ENCODE measurements at regions not wholly inside any gene's neighbourhood (a gene's known extent, or its start where the extent isn't known, plus 50 kb on each side); places are given as distances from the start of the nearest gene placed in this dataset.

- Histone ChIP-seq H3K9me3 (no peaks in the 10 kb centered on the region), H3K4me3 (ENCODE audit: low read depth in 1 of 2, low read length in 1 of 2) (no peak overlapping the region), H3K36me3 (no peaks in the 10 kb centered on the region), H3K27me3 (no peaks in the 10 kb centered on the region), H3K4me1 (ENCODE audit: control insufficient read depth in 1 of 2, insufficient read depth in 1 of 2, low read depth in 1 of 2, low read length in 1 of 2) (no peaks in the 10 kb centered on the region), H3K27ac (no peak overlapping the region)
- no peak for TF ChIP-seq CTCF (IDR thresholded peaks at IDR 0.05)
Observed at GRCh38 chr19:31991984-31992655, 353.3 kb upstream of the ZNF507 start.

GRCh38 chr19:31992750-31993149 is 352.7 kb upstream of the ZNF507 start:
- no peak for TF ChIP-seq CTCF (IDR thresholded peaks at IDR 0.05)
- H3K9me3 ChIP-seq, result no peaks in the 10 kb centered on the region
- H3K27me3 ChIP-seq, result no peaks in the 10 kb centered on the region
- H3K27ac ChIP-seq, result no peak overlapping the region
- no peaks in the 10 kb centered on the region for H3K4me1 ChIP-seq (ENCODE audit: control insufficient read depth in 1 of 2, insufficient read depth in 1 of 2, low read depth in 1 of 2, low read length in 1 of 2)
- H3K36me3 ChIP-seq, result no peaks in the 10 kb centered on the region
- H3K4me3 ChIP-seq (ENCODE audit: low read depth in 1 of 2, low read length in 1 of 2), result no peak overlapping the region

- Histone ChIP-seq H3K4me1 (ENCODE audit: control insufficient read depth in 1 of 2, insufficient read depth in 1 of 2, low read depth in 1 of 2, low read length in 1 of 2) (no peaks in the 10 kb centered on the region), H3K36me3 (no peaks in the 10 kb centered on the region), H3K4me3 (ENCODE audit: low read depth in 1 of 2, low read length in 1 of 2) (no peak overlapping the region), H3K27ac (no peak overlapping the region), H3K27me3 (no peaks in the 10 kb centered on the region), H3K9me3 (no peaks in the 10 kb centered on the region)
- no peak for TF ChIP-seq CTCF (IDR thresholded peaks at IDR 0.05)
Observed at GRCh38 chr19:31995546-31995945, 349.9 kb upstream of the ZNF507 start.

- no peak overlapping the region for H3K27ac ChIP-seq
- no peak for TF ChIP-seq CTCF (IDR thresholded peaks at IDR 0.05)
- no peaks in the 10 kb centered on the region for H3K4me1 ChIP-seq (ENCODE audit: control insufficient read depth in 1 of 2, insufficient read depth in 1 of 2, low read depth in 1 of 2, low read length in 1 of 2)
- no peaks in the 10 kb centered on the region for H3K9me3 ChIP-seq
- H3K4me3 ChIP-seq (ENCODE audit: low read depth in 1 of 2, low read length in 1 of 2), result no peak overlapping the region
- no peaks in the 10 kb centered on the region for H3K36me3 ChIP-seq
- H3K27me3 ChIP-seq, result no peaks in the 10 kb centered on the region
Observed at GRCh38 chr19:32010071-32010470, 335.3 kb upstream of the ZNF507 start.

- H3K4me1 ChIP-seq (ENCODE audit: control insufficient read depth in 1 of 2, insufficient read depth in 1 of 2, low read depth in 1 of 2, low read length in 1 of 2), result no peaks in the 10 kb centered on the region
- no peak overlapping the region for H3K27ac ChIP-seq
- H3K4me3 ChIP-seq (ENCODE audit: low read depth in 1 of 2, low read length in 1 of 2), result no peak overlapping the region
- TF ChIP-seq CTCF (IDR thresholded peaks at IDR 0.05), result no peak
- no peaks in the 10 kb centered on the region for H3K9me3 ChIP-seq
- no peaks in the 10 kb centered on the region for H3K36me3 ChIP-seq
- no peaks in the 10 kb centered on the region for H3K27me3 ChIP-seq
Observed at GRCh38 chr19:32012206-32012605, 333.2 kb upstream of the ZNF507 start.
